ENCODE measurements at regions not wholly inside any gene's neighbourhood (a gene's known extent, or its start where the extent isn't known, plus 50 kb on each side); places are given as distances from the start of the nearest gene placed in this dataset.

DNA sequence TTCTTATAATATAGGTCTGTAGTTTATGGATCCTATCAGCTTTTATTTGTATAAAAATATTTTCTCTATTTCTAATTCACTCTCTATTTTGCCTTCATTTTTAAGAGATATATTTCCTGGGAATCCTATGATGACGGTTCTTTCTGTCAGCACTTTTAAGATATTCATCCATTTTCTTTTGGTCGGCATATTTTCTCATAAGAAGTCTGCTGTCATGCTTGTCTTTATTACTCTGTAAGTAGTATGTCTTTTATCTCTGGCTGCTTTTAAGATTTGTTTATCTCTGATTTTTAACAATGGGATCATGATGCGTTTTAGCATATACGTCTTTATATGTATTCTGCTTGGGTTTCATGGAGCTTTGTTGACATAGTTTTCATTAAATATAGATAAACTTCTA is 175.5 kb downstream of the SNX19 start:
- peaks cover 20 to 32% of the 10 kb centered on the region in 2 experiments for H3K9me3 Mint-ChIP-seq
- Histone ChIP-seq H3K14ac (ENCODE audit: insufficient read depth, low read length) (no peak overlapping the region), H3K56ac (ENCODE audit: insufficient read length, low read depth, low read length) (no peak overlapping the region), H4K91ac (ENCODE audit: insufficient read length, low read depth, low read length) (no peak overlapping the region), H3K9me3 (ENCODE audit: control insufficient read depth, low read depth, low read length) (no peaks in the 10 kb centered on the region), H3K79me2 (ENCODE audit: insufficient read depth, low read length) (no peaks in the 10 kb centered on the region), H4K8ac (replicated peaks; ENCODE audit: insufficient read length, low read depth, low read length) (no peak overlapping the region), H2AK5ac (ENCODE audit: insufficient read length, low read length) (no peak overlapping the region), H2BK5ac (ENCODE audit: insufficient read length, low read length) (no peak overlapping the region), H2AFZ (ENCODE audit: low read length) (no peak overlapping the region), H2BK20ac (ENCODE audit: low read depth, low read length, poor library complexity, severe bottlenecking) (no peak overlapping the region), H2BK120ac (ENCODE audit: low read depth, low read length, poor library complexity, severe bottlenecking) (no peak overlapping the region), H3K27me3 (ENCODE audit: insufficient read depth, low read length) (no peaks in the 10 kb centered on the region), H4K5ac (ENCODE audit: insufficient read length, low read depth, low read length) (no peak overlapping the region), H3K23me2 (ENCODE audit: insufficient read length, low read depth, low read length, poor library complexity, severe bottlenecking) (no peaks in the 10 kb centered on the region), H2BK15ac (ENCODE audit: low read depth, low read length) (no peak overlapping the region), H4K20me1 (ENCODE audit: control insufficient read depth, insufficient read depth, insufficient read length) (no peaks in the 10 kb centered on the region), H3K18ac (ENCODE audit: insufficient read length, low read depth, low read length) (no peak overlapping the region), H3T11ph (ENCODE audit: low read length) (no peak overlapping the region), H3K9ac (ENCODE audit: extremely low read depth, insufficient read length, low read length) (no peak overlapping the region), H3K79me1 (ENCODE audit: insufficient read depth, low read depth, low read length, poor library complexity, severe bottlenecking) (no peaks in the 10 kb centered on the region), H3K4me2 (ENCODE audit: insufficient read depth, insufficient read length, low read length) (no peak overlapping the region), H2BK12ac (ENCODE audit: insufficient read length, low read depth, low read length) (no peak overlapping the region), H3K4ac (ENCODE audit: low read depth, low read length) (no peak overlapping the region), H3K27ac (ENCODE audit: insufficient read length, low read depth, low read length) (no peak overlapping the region), H3K4me1 (ENCODE audit: insufficient read depth, low read length) (peaks cover 3% of the 10 kb centered on the region; the same call in 1 of the 2 replicates), H3K23ac (ENCODE audit: insufficient read length, low read depth, low read length) (no peak overlapping the region)
- peaks cover 0 to 21% (median 14%) of the 10 kb centered on the region in 3 experiments; a peak in 5 of 7 replicates for H3K36me3 Mint-ChIP-seq (ENCODE audit: insufficient read depth in 1 of 3, low read depth in 3 of 3)
- TF ChIP-seq, protein P1, sequence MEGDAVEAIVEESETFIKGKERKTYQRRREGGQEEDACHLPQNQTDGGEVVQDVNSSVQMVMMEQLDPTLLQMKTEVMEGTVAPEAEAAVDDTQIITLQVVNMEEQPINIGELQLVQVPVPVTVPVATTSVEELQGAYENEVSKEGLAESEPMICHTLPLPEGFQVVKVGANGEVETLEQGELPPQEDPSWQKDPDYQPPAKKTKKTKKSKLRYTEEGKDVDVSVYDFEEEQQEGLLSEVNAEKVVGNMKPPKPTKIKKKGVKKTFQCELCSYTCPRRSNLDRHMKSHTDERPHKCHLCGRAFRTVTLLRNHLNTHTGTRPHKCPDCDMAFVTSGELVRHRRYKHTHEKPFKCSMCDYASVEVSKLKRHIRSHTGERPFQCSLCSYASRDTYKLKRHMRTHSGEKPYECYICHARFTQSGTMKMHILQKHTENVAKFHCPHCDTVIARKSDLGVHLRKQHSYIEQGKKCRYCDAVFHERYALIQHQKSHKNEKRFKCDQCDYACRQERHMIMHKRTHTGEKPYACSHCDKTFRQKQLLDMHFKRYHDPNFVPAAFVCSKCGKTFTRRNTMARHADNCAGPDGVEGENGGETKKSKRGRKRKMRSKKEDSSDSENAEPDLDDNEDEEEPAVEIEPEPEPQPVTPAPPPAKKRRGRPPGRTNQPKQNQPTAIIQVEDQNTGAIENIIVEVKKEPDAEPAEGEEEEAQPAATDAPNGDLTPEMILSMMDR (conservative IDR thresholded peaks at IDR 0.05) = no peak
- H3K27me3 Mint-ChIP-seq (ENCODE audit: low read depth) = peaks cover 1% of the 10 kb centered on the region; the same call in 1 of the 2 replicates
- H3K4me1 Mint-ChIP-seq = peaks cover 12 to 14% of the 10 kb centered on the region in 2 experiments
- DNase-seq = no peak
- no peak overlapping the region for H3K4me3 Mint-ChIP-seq
- WGBS (ENCODE audit: extremely low coverage, insufficient read length, low lambda C conversion rate) = no CpG with 5 or more reads among the region's 4 CpGs
- H3K27ac Mint-ChIP-seq = no peak overlapping the region

Data from H9 (cell line).